ENCODE measurements at regions not wholly inside any gene's neighbourhood (a gene's known extent, or its start where the extent isn't known, plus 50 kb on each side); places are given as distances from the start of the nearest gene placed in this dataset.
"Not testable (repeated sequence)": the region's sequence is repeated elsewhere in the genome, so short reads cannot be mapped to it uniquely, and the experiment has no call there.

DNA sequence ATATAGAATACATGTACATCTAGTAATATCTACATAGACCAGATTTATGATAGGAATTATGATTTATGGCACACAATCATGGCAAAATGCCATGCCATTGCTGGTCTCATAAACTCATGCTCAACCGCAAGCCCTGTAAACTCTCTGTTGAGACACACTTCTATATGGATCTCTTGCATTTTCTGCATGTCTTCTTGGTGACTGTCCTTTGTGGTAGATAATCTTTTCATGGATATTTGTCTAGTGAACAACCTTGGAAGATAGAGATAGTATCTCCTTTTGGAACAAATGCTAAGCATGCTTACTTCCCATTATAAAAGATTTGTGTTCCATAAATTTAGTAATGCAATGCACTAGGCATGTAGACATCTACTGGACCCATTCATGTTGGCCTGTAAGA lies 328.0 kb downstream of the NAF1 start:
- no peak for DNase-seq (ENCODE audit: low spot score)

GRCh38 chr4:162837679-162838078 lies 329.0 kb downstream of the NAF1 start:
- no peak for DNase-seq (ENCODE audit: low spot score)

GRCh38 chr4:162837241-162837640 lies 329.4 kb downstream of the NAF1 start:
- DNase-seq (ENCODE audit: low spot score): no peak

GRCh38 chr4:162836773-162837172 lies 329.9 kb downstream of the NAF1 start:
- DNase-seq (ENCODE audit: low spot score): no peak

DNA sequence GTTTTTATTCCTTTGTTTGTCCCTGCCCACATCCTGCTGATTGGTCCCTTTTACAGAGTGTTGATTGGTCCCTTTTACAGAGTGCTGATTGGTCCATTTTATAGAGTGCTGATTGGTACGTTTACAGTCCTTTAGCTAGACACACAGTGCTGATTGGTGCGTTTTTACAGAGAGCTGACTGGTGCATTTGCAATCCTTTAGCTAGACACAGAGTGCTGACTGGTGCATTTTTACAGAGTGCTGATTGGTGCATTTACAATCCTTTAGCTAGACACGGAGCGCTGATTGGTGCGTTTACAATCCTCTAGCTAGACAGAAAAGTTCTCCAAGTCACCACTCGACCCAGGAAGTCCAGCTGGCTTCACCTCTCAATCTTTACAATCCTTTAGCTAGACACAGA lies 330.4 kb downstream of the NAF1 start:
- DNase-seq (ENCODE audit: low spot score): not testable (repeated sequence)

DNA sequence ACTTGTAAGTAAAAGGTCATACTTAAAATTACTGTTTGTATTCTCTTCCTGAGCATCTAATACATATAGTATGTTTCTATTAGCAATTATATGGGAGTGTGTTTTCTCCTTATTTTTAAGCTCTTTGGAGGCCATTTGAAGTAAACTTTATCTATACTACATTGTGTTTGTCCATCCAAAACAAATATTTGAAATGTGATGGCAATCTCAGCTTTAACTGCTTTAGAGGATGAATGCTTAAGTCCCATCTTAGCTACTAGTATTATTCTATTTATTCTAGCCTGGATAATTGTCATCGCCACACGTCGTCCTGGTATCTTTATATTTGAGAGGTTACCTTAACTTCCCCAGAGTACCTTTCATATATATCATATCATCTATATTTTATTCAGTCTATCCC lies 335.8 kb downstream of the NAF1 start:
- no peak for DNase-seq (ENCODE audit: low spot score)

- not testable (repeated sequence) for DNase-seq (ENCODE audit: low spot score)
Observed at GRCh38 chr4:162817374-162817773, 349.3 kb downstream of the NAF1 start.

GRCh38 chr4:162804351-162804924 lies 362.3 kb downstream of the NAF1 start:
- DNase-seq (ENCODE audit: low spot score): no peak

DNA sequence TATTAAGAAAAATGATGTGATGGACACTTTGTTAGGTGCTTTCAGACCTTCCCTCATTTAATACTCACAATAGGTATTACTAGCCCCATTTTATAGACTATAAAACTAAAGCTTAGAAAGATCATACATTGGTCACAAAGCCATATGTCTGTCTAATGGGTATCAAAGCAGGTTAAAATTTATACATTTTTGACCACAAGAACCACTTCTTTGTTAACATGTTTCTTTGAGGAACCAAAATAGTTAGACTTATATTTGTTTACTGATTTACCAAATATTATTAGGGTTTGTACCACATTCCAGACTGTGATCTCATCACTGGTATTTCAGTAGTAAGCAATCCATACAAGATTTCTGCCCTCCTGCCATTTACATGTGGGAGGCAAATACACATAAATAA lies 363.3 kb downstream of the NAF1 start:
- DNase-seq (ENCODE audit: low spot score): no peak

- DNase-seq (ENCODE audit: low spot score): no peak
Observed at GRCh38 chr4:162797108-162797507, 369.6 kb downstream of the NAF1 start.

GRCh38 chr4:162793571-162793970 lies 373.1 kb downstream of the NAF1 start:
- no peak for DNase-seq (ENCODE audit: low spot score)

DNA sequence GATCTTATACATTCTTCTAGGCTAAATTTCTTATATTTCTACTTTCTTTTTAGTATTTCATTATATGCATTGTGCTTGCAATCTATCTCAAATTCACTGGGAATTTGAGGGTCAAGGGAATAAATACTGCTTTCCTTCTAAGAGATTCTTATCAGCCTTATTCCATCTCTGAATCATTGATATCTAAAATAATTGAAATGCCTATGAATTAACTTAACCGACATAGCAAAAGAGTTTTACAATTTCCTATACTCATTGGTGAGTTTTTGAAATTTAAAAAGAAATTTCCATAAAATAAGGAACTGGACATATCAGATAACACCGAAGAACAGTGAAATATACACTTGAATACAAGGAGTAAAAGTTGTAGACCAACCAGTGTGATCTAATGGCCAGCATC lies 373.7 kb downstream of the NAF1 start:
- DNase-seq (ENCODE audit: low spot score): no peak

GRCh38 chr4:162791226-162791625 lies 375.5 kb downstream of the NAF1 start:
- DNase-seq (ENCODE audit: low spot score): no peak

GRCh38 chr4:162787120-162787519 lies 379.6 kb downstream of the NAF1 start:
- no peak for DNase-seq (ENCODE audit: low spot score)

DNA sequence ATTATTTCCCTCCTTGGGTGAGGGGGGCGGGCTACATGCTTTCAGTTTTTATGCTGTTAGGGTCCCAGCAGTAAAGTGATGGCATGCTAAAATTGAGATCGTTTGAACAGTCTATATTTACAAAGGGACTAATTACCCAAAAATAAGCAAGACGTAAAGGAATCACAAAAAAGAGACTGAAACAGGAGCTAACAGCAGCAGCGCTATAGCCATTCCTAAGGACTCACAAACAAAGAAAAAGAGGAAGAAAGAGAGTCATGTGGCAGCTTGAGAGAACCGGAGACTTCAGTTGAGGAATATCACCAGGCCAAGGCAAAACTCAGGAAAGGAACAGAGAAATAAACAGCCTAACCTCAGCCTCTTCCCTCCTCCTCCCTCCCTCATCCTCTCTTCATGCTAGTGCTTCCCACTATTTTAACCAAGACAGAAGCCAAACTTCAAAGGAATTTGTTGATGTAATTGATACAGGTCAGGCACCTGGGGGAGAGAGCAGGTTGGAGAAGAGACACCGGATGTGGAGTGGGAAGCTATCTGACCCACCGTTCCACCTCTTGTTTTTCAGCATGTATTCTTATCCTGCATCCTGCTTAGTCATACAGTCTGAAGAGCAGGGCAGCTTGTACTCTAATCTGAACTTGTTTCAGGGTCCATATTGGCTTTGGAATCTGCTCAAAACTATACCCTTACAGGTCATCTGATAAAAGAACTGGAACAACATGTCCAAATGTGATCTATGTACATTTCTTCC lies 383.7 kb downstream of the NAF1 start:
- no peak for DNase-seq (ENCODE audit: low spot score)

DNA sequence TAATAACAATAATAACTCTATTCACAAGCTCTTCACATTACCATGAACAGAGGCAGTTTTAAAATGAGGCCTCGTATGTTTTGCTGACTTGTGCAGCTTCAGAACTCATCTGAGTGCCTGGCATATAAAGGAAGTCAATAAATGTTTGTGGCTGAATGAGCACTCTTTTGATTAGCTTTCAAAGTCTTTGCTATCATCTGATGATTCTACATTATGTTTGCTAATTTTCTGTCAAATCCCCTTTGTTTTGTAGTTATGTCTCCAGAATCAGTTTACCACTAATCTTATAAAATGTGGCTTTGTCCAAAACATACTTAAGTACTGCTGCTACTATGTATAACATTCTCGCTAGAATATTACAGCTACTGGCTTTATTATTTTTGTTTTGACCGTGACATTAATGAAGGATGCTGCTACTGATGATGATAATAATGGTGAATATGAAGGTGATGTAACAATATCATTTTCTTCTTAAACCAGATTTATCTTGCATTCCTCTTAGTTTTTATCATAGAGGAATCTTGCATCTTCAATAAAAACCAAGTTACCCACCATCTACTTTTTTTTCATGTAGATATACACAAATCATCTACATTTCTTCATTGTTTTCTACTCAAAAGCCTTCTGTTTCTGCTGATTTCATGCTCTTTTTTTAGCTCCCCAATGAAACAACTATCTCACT lies 384.5 kb downstream of the NAF1 start:
- DNase-seq (ENCODE audit: low spot score): no peak

GRCh38 chr4:162770761-162771490 lies 395.8 kb downstream of the NAF1 start:
- DNase-seq (ENCODE audit: low spot score): no peak

DNA sequence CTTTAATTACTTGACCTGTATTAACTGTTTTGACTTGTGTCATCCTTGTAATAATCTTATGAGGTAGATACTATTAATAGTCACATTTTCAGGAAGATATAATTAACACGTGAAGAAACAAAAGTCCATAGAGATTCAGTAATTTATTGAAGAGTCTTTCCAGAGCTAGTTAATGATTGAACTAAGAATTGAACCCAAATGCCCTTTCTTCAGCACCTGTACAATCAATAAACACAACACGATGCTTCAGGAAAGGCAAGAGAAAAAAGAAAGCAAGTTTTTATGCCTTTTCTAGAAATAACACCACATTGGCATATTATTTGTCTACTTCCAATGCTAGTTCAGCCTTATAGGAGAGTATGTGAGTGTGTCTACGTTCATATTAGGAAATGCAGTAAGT lies 399.6 kb downstream of the NAF1 start:
- no peak for DNase-seq (ENCODE audit: low spot score)

GRCh38 chr4:162761965-162762364 lies 404.7 kb downstream of the NAF1 start:
- no peak for DNase-seq (ENCODE audit: low spot score)

GRCh38 chr4:162740228-162740627 lies 426.5 kb downstream of the NAF1 start:
- DNase-seq (ENCODE audit: low spot score): not testable (repeated sequence)

DNA sequence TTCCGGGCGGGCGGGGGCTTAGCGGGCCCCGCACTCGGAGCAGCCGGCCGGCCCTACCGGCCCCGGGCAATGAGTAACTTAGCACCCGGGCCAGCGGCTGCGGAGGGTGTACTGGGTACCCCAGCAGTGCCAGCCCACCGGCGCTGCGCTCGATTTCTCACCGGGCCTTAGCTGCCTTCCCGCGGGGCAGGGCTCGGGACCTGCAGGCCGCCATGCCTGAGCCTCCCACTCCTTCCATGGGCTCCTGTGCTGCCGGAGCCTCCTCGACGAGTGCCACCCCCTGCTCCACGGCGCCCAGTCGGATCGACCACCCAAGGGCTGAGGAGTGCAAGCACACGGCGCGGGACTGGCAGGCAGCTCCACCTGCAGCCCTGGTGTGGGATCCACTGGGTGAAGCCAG lies 427.1 kb downstream of the NAF1 start:
- not testable (repeated sequence) for DNase-seq (ENCODE audit: low spot score)

DNA sequence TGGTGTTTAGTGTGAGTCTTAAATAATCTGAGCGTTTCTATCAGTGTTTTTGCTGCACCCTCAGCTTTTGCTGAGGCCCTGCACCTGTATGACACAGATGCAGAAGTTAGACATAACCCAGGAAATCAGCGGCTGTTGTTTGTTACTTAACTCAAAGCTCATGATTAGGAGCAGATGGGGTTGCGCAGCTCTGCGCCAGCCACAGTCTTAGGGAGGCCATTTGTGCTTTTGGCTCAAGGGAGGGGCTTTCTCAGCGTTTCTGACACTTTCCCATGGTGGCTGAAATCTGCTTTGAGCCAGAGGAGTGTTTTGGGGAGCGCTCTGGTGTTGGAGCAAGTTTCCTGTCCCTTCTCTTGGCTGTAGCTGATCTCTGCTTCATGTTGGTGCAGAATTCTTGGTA lies 433.8 kb downstream of the NAF1 start:
- no peak for DNase-seq (ENCODE audit: low spot score)

- DNase-seq (ENCODE audit: low spot score): no peak
Observed at GRCh38 chr4:162727766-162728165, 438.9 kb downstream of the NAF1 start.
